HG03135 (cell line): ENCODE measurements at regions not wholly inside any gene's neighbourhood (a gene's known extent, or its start where the extent isn't known, plus 50 kb on each side); places are given as distances from the start of the nearest gene placed in this dataset.
"Not testable (repeated sequence)": the region's sequence is repeated elsewhere in the genome, so short reads cannot be mapped to it uniquely, and the experiment has no call there.

Experiments used
- ATAC-seq: cut with Tn5 transposase; IDR thresholded peaks from one replicate; pipeline ENCODE4 v1.9.1; 2021; ENCODE audit warnings: mild to moderate bottlenecking, moderate library complexity; ENCODE audit not compliant: unreplicated experiment

GRCh38 chr5:152184266-152184665, 220.8 kb downstream of the NMUR2 start:
- no peak for ATAC-seq

DNA sequence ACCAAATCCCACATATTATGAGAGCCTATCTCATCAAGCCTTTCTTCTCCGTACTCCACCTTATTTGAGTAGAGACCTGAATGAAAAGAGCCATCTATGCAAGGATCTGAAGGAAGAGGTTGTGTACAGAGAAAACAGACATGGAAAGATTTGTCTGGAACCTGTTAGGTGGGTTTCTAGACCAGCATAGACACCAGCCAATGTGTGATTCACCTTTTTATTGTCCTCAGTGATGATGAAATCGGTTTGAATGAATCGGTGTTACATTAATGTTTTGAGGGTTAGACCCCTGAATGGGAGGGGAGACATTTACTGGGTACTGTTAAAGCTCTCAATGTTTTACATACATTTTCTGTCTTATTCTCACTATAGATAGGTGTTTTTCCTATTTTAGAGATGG, 223.6 kb downstream of the NMUR2 start:
- ATAC-seq, result no peak

DNA sequence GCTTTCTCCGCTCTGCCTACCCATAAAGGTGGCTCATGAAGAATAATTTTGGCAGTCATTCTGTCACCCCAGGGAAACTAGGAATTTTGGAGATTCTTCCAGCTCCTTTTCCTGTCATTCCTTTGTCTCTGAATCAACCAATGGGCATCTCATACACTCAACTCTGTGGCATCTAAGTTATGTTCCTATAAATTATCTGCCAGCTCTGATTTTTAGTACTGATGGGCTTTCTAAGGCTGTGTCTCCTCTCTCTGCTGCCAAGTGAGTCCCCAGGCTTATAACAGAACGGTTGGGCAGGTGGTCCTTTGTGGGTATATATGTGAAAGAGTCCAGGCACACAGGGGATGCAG, 226.8 kb downstream of the NMUR2 start:
- no peak for ATAC-seq

DNA sequence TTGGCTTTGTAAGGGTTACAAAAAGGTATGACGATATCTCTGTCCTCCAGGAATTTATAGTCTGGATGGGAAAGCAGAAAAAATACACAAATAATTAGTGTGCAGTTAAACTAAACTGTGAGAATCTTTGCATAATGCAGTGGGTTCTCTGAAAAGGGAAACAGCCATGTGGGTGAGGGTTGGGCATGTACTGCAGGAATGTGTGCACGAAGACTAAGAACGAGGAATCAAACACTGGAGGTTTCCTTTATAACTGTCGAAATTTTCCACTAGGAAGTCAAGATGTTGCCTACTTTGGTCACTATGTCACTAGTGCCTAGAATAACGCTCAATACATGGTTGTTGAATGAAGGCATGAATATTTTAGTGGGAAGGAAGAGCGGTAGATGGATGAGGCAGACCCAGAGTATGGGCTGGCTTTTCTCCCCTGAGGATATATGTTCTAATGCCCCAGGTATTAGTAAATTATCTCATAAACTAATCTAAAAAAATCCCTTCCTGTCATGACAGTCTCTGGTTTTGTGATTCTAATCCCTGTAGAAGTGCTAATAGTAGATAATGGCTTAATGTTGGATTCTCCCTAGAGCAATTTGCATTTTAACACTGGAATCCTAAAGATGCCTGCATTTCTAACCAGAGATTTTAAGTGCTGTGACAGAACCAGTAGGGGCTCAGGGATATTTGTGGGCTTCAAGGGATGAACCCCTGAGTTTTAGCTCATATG, 227.3 kb downstream of the NMUR2 start:
- ATAC-seq, result no peak

- no peak for ATAC-seq
Measured at GRCh38 chr5:152171888-152172287, 233.2 kb downstream of the NMUR2 start.

DNA sequence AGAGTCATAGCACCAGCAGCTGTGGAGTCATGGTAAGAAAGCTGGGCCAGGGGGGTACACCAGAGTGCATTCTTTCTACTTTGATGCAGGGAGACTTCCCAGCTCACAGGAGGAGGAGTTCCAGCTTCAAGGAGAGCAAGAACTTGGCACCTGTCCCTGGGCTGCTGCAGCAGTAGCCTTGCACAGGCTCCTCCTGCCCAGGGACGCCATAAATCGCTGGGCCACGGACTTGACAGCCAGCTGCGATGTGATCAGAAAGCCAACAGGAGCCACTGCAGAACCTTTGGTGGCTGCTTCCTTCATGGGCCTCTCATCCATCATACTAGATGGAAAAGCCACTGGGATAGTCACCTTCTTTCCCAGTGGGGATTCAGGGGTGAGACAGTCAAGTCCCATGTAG, 234.7 kb downstream of the NMUR2 start:
- no peak for ATAC-seq

- no peak for ATAC-seq
Measured at GRCh38 chr5:152164860-152165259, 240.2 kb upstream of the GLRA1 start.

DNA sequence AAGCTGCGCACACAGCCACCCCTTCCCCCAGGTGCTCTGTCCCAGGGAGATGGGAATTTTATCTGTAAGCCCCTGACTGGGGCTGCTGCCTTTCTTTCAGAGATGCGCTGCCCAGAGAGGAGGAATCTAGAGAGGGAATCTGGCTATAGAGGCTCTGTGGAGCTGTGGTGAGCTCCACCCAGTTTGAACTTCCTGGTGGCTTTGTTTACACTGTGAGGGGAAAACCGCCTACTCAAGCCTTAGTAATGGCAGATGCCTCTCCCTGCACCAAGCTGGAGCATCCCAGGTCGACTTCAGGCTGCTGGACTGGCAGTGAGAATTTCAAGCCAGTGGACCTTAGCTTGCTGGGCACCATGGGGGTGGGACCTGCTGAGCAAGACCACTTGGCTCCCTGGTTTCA, 235.2 kb upstream of the GLRA1 start:
- ATAC-seq, result not testable (repeated sequence)

GRCh38 chr5:152154452-152154851, 229.8 kb upstream of the GLRA1 start:
- not testable (repeated sequence) for ATAC-seq

DNA sequence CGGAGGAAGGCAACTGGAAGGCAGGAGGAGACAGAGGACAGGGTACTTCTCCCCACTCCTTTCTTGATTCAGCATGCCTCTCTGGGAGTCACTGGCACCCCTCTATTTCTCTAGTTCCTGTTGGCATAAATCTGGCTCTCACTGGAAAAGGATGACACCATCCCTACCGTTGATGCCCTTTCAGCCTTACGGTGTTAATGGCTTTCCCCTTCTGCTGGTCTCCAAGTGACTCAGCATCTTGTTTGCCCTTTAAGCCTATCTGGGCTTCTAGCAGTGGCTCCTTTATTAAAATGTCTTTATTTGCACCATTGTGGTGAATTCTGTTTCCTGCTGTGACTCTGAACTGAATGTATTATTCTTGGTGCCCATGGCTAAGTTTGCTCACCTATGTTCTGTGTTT, 227.3 kb upstream of the GLRA1 start:
- ATAC-seq, result no peak

DNA sequence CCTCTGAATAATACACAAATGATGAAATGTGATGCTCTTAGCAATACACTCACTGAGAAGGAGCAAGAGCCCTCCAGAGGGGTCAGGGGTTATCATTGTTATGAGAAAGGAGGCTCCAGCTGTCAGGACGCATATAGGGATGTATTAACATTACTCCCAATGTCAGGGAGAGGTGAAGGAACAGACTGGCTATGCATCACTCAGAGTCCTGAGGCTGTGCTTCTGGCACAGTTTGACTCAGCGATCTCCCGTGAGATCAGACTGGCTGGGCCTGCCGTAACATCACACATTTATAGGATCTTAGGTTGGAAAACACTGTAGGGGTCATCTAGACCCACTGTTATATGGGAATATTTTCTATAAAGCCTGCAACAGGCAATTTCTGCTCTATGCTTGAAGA, 226.5 kb upstream of the GLRA1 start:
- no peak for ATAC-seq

DNA sequence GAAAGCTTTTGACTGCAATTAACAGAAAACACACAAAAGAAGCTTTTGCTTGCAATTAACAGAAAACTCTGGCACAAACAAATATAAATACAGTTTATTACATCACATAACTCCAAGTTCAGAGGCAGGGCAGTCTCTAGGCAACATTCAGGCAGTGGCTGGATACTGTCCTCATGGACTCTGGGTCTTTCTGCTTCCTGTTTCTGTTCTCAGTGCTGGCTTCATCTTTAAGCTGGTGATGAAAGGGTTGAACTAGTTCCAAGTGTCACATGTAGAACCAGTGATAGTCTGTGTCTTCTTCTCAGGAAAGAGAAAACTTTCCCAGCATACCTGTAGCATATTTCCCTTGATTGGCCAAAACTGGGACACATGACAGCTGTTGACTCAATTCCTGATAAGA, 222.6 kb upstream of the GLRA1 start:
- ATAC-seq, result no peak

- no peak for ATAC-seq
Measured at GRCh38 chr5:152146566-152146965, 221.9 kb upstream of the GLRA1 start.

GRCh38 chr5:152144556-152144955, 219.9 kb upstream of the GLRA1 start:
- no peak for ATAC-seq

DNA sequence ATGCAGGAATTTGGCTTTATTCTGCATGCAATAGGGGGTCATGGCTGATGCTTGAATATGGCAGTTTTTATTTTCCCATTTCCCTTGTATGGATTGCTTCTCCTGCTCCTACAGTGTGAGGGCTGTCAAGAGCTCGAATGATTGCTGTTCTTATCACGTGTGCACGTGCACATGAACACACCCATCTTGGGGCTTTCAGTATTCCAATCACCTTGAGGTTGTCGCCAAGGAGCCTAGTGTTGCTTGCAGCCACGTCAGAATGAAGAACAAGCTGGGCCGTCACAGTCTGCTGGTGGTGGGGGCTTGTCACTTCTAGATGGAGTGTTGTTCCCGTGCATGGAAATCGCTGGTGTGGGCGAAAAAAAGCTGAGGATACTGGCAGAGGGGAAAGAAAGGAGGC, 219.4 kb upstream of the GLRA1 start:
- no peak for ATAC-seq

DNA sequence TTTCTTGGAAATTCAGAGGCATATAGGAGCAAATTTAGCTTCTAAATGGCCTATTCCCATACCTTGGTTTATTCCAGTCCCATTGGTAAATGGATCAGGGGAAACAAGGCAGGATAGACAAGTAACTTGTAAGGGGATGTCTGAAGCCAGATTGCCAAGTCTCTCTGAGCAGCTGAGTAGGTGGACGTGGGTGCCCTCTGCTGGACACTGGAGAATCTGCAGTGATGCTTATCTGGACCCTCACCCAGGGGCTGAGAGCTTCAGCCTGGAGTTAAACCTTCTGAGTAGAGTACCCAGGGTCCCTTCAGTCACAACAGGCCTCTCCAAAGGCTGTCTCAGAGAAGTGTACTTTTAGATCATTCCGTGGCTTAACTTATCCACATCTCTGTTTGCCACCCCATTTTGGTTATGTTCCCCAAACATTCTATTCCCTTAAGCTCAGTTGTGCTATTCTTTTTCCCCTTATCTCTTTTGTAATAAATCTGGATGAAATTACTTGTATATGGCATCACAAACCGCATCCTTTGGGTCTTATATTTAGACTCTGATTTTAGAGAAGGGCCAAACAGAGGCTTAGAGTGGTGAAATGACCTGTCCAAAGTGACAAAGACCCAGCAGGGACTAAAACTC, 218.3 kb upstream of the GLRA1 start:
- peak; percentile 84 for ATAC-seq

GRCh38 chr5:152140347-152140746, 215.7 kb upstream of the GLRA1 start:
- ATAC-seq, result no peak

DNA sequence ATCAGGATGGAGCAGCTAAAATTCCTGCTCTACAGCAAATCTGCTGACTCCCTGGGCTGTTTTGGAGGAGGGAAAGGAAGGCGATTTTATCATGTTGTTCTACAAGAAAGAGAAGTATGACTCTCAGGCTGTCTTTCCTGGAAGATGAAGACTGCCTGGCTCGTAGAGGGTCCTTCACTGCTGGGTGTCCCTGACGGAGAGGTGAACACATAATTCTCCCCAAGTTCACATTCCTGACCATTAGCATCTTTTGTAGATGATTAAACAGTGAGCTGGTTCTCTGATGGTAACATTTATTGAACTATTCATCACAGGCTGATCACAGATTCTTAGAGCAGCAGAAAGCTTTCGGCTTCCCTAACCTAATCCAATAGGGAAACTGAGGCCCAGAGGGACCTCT, 212.4 kb upstream of the GLRA1 start:
- no peak for ATAC-seq

GRCh38 chr5:152136321-152136720, 211.7 kb upstream of the GLRA1 start:
- no peak for ATAC-seq

DNA sequence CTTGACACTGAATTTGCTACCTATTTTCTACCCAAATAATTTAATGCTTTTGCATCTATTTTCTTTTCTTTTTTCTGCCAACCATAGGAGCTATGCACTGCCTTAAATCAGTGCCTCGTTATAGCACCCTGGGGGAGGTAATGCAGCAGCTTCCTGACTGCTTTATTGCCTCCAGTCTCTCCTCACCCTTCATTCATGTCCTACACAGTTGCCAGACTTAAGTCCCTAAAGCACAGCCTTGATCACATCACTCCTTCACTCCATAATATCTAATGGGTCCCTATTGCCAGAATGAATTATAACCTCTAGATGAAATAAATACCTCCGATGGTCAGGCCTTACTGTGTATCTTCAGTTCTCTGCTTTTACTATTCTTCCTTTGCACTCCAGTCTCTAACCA, 211.2 kb upstream of the GLRA1 start:
- no peak for ATAC-seq

DNA sequence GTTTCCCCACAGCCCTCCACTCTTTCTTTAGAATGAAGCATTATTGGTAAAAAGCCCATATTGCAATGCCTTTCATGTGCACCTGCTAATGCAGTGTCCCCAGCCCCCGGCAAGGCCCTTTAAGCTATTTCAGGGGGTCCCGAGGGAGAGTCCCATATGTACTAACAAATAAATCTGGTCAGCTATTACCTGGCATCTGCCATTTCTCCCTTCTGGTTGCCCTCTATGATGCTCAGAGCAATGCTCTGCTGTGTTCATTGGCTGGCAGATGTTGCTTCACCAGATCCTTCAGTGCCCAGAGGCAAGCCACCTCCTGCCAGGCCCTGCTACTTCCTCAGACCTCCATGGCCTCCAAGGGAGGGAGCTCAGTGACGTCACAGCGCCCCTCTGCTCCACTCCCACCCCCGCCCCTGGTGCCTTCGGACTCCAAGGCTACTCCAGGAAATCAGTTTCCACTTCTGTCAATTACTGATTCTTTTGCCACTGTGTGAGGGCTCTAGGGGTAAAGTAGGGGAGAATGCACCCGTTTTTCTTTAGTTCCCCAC, 201.1 kb upstream of the GLRA1 start:
- no peak for ATAC-seq

GRCh38 chr5:152124409-152125041, 199.9 kb upstream of the GLRA1 start:
- ATAC-seq, result no peak
